Limb (tissue), 2 donors: ENCODE measurements at regions not wholly inside any gene's neighbourhood (a gene's known extent, or its start where the extent isn't known, plus 50 kb on each side); places are given as distances from the start of the nearest gene placed in this dataset.

ENCODE experiments used
- DNase-seq, 2 donors: peaks; one replicate each; pipeline ENCODE4 v3.0.0-alpha.2; 2016; ENCODE audit errors: extremely low spot score in 2 of 2

DNA sequence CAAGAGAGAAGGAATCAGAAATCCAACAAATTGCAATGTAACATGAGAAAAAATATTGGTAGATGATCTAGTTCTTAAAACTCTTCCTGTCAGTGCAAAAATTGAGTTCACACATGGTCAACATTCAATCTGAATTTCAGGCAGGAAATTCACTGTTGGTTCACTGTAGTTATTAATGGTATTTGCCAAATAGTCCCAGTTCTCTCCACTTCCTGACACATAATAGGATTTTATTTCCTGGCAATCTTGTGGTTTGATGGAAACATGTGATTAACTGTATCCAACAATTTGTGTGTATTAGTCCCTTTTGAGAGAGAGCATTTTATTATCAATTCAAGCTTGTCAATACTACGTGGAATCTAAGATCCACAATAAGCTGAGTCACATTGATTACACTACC lies 1103.1 kb downstream of the ROBO2 start:
- no peak for DNase-seq

- DNase-seq: no peak
Measured at GRCh38 chr3:78148986-78149717, 1109.3 kb downstream of the ROBO2 start.

- DNase-seq: no peak
Measured at GRCh38 chr3:78153973-78154372, 1114.1 kb downstream of the ROBO2 start.

DNA sequence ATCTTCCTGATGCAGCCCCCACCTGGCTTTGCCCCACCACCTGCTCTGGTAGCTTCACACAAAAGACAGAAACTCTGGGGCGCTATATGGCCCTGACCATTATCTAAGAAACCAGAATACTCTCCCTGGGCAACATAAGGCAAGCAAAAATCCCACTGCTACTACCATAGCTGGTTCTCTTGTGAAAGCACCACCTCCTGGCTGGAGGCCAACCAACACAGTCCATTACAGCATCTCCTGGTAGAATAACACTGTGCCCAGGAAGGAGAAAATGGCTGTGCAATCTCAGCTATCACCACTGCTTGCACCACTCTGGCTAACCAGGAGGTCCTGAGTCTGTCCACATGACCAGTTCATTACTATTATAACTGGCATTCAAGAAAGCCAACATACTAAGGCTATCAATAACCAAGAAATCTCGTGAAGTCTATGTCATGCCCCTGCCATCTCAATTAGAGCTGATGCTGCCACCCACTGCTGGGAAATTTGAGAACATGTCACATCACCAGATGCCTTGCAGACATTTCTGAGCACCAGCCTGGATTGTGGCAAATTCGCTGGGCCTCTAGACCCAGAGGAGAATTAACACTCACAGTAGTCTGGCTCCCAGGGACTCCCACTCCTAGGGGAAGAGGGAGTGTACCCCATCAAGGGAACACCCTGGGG lies 1114.8 kb downstream of the ROBO2 start:
- DNase-seq: no peak

- no peak for DNase-seq
Measured at GRCh38 chr3:78161736-78162135, 1121.8 kb downstream of the ROBO2 start.

GRCh38 chr3:78163379-78163778 lies 1123.5 kb downstream of the ROBO2 start:
- DNase-seq: no peak

DNA sequence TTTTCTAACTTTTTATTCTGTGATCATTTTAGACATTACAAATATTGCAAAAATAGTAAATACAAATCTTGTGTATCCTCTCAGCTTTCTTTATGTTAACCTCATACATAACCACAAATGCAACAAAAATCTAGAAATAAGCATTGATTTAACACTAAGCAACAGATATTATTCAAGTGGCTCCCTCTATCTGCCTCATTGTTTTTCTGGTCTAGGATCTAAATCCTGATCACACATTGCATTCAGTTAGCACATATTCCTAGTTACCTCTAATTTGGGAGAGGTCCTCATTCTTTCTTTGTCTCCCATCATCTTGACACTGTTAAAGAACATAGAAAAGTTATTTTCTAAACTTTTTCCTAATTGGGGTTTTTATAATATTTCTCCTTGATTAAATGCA lies 1126.0 kb downstream of the ROBO2 start:
- no peak for DNase-seq

- DNase-seq: no peak
Measured at GRCh38 chr3:78174821-78175220, 1134.9 kb downstream of the ROBO2 start.

DNA sequence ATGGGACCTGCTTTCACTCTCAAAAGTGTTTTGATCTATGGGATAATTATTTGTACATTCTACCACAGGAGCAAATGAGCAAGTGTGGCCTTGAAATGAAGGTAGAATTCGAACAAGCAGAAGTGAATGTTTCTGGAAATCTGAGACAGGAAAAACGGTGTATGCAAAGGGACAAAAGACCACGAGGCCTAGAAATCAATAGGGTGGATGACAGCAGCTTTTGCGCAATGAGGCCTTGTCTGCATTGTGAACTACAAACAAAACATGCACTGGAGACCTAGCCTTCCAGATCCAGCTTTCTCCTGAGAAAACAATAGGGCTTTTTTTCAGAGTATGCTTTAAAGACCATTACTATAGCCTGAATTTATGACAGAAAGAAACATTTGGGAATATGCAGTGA lies 1137.0 kb downstream of the ROBO2 start:
- DNase-seq: no peak

GRCh38 chr3:78177780-78178179 lies 1137.9 kb downstream of the ROBO2 start:
- DNase-seq: no peak

GRCh38 chr3:78178209-78178608 lies 1138.3 kb downstream of the ROBO2 start:
- no peak for DNase-seq

DNA sequence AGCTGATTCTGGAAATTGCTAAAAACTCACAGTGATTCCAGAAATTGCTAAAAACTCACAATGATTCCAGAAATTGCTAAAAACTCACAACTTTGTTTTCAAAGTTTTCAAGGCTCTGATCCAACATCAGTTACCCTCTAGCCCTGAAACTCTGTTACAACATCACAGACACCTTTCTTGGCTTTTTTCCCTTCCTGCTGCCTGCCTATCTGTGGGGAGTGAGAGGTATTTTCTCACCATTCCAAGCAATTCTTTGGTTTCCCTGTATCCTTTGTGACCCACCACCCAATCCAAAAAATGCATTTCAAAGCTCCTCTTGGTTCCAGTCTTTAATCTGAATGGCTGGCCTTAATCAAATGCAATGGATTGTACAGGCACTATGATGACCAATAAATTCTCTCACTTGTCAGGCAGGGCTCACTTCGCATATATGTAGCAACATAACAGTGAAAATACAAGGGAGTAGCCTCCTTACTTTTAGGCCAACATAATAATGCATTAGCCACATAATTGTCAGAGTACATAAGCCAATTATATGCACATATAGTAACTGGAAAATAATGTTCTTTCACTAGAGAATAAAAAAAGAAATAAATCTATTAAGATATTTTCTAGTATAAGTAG lies 1139.0 kb downstream of the ROBO2 start:
- no peak for DNase-seq

DNA sequence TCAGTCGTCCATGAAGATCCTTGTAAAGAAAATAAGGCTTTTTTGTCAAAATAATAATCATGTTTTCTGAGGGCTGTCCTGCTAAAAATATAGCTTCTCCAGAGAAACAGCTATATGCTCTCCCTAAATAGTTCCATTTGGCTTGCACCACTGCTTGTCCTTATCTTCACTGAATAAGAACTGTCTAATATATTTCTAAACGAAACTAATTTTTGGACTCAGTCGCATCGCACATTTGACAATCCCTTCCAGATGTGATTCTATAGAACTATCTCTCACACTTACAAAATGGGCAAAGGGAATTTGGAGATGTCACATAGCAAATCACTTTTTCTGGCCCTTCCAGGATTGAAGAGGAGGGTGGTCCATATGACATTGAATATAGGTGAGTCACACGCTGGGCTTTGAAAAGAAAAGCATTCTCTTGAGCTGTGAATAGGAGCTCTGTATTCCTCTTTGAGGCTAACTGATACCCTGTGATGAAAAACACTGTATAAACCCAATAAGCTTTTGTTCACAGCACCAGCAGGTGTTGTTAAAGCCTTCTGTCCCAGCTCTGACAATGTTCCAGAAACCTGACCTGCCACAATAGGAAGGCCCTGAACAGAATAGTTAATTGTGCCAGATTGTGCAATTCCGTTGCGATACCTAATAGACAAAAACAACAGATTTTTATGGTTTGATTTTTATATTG lies 1144.2 kb downstream of the ROBO2 start:
- DNase-seq: peak in 1 of 2 donors; percentile 10

- no peak for DNase-seq
Measured at GRCh38 chr3:78186404-78186803, 1146.5 kb downstream of the ROBO2 start.

DNA sequence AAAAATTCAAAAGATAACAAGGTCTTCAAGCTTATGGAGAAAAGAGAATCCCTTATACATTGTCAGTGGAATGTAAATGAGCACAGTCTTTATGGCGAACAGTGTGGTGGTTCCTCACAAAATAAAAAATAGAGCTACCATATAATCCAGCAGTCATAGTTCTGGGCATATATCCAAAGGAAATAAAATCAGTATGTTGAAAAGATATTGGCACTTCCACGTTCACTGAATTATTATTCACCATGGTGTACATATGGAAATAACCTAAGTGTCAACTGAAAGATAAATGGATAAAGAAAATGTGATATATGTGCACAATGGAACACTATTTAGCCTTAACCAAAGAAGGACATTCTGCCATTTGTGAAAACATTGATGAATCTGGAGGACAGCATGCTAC lies 1161.2 kb downstream of the ROBO2 start:
- DNase-seq: no peak

DNA sequence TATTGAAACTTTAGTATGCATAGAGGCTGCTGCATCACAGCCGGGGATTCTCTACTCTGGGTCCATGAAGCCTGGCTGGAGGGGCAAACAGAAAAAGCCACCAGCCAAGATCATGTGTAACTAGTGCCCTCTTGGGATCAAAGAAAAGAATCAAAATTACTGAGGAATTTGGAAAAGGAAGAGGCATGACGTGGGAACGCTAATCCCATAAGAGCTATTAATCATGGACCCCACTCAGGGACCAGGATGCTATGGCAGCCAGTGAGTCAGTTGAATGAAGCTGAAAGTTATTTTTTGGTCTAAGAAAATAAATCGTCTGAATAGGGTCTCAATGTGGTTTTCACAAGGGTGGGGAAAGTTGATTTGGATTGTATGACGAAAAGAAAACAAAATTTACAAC lies 1165.1 kb downstream of the ROBO2 start:
- DNase-seq: peak in 1 of 2 donors; percentile 32

- no peak for DNase-seq
Measured at GRCh38 chr3:78221300-78221699, 1181.4 kb downstream of the ROBO2 start.

DNA sequence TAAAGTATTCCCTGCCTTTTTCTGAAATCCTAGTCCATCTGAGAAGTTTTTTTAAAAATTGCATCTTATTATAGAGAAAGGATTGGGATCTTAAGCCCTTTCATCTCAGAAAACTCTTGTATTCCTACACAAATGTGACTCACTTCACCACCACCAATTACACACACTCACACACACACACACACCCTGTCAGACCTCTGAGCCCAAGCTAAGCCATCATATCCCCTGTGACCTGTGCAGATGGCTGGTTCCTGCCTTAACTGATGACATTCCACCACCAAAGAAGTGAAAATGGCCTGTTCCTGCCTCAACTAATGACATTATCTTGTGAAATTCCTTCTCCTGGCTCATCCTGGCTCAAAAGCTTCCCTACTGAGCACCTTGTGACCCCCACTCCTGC lies 1181.9 kb downstream of the ROBO2 start:
- no peak for DNase-seq

GRCh38 chr3:78235841-78236240 lies 1195.9 kb downstream of the ROBO2 start:
- DNase-seq: no peak

GRCh38 chr3:78238811-78239210 lies 1198.9 kb downstream of the ROBO2 start:
- DNase-seq: no peak

DNA sequence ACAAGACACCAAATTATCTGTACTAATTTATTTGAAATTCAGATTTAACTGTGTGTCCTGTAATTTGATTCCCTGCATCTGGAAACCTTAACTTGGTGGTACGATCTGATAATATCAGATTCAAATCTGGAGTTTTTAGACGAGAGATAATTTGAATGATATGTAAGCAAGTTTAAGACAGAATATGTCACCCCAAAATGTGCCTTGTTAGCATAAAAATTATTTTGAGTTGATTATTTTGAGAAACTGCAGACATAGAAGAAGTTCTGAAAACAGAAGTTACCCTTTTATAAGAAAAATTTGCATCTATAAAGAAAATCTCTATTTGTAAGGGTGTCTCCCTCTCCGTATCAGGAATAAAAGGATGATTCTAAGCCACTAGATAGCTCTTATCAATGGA lies 1202.8 kb downstream of the ROBO2 start:
- DNase-seq: no peak

- DNase-seq: no peak
Measured at GRCh38 chr3:78244136-78244535, 1204.2 kb downstream of the ROBO2 start.
